ENCODE measurements at regions not wholly inside any gene's neighbourhood (a gene's known extent, or its start where the extent isn't known, plus 50 kb on each side); places are given as distances from the start of the nearest gene placed in this dataset.

DNA sequence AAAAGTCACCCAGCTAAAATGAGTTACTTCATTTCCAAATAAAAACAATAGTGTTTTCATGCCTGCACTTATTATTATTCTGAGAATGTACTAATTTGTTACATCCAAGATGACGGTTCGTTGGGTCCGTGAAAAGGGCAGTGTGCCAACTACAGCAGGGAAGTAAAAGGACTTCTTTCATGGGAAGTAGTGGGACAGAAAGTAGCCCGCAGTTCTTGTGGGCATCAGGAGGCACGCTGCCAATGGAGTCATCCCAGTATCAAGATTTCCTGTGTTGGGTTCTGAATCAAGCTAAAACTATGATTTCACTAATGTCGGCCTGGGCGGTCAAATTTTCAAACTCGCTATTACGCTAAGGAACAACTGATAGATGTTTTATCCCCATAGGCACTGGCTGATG lies 254.5 kb upstream of the SOX2 start:
- DNase-seq = no peak
- Histone ChIP-seq H3K4me3 (ENCODE audit: low read depth, low read length) (peak overlapping the region; percentile 24), H3K36me3 (replicated peaks) (no peaks in the 10 kb centered on the region), H3K27me3 (replicated peaks) (no peaks in the 10 kb centered on the region), H3K27ac (no peak overlapping the region)
- in situ Hi-C loops (cut with HindIII; ENCODE audit: low pct_ligation_motif_present, low sequenced_read_pairs) = no loop called here
- TF ChIP-seq, protein P1, sequence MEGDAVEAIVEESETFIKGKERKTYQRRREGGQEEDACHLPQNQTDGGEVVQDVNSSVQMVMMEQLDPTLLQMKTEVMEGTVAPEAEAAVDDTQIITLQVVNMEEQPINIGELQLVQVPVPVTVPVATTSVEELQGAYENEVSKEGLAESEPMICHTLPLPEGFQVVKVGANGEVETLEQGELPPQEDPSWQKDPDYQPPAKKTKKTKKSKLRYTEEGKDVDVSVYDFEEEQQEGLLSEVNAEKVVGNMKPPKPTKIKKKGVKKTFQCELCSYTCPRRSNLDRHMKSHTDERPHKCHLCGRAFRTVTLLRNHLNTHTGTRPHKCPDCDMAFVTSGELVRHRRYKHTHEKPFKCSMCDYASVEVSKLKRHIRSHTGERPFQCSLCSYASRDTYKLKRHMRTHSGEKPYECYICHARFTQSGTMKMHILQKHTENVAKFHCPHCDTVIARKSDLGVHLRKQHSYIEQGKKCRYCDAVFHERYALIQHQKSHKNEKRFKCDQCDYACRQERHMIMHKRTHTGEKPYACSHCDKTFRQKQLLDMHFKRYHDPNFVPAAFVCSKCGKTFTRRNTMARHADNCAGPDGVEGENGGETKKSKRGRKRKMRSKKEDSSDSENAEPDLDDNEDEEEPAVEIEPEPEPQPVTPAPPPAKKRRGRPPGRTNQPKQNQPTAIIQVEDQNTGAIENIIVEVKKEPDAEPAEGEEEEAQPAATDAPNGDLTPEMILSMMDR (IDR thresholded peaks at IDR 0.05; ENCODE audit: low read depth, low read length, missing control alignments) = no peak

DNA sequence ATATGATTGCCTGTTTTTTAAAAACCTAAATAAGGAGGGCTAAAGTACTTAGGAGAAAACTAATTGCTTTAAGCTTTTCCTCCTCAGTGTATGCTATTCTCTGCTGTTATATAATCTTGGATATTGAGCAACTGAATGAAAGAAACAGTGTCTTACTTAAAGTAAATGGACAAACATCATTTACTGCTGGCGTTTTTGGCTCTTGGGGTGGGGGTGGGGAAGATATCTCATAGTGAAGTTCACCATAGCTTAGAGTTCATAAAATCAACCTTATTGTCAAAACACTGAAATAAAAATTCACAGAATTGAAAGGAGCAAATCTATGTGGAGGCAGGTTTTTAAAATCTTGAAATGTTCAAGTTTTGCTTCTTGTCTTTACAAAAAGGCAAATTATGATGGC lies 256.4 kb upstream of the SOX2 start:
- H3K27ac ChIP-seq = no peak overlapping the region
- no peaks in the 10 kb centered on the region for H3K36me3 ChIP-seq (replicated peaks)
- in situ Hi-C loops (cut with HindIII; ENCODE audit: low pct_ligation_motif_present, low sequenced_read_pairs) = no loop called here
- no peak overlapping the region for H3K4me3 ChIP-seq (ENCODE audit: low read depth, low read length)
- H3K27me3 ChIP-seq (replicated peaks) = no peaks in the 10 kb centered on the region
- TF ChIP-seq, protein P1 (IDR thresholded peaks at IDR 0.05; ENCODE audit: low read depth, low read length, missing control alignments) = no peak
- no peak for DNase-seq

DNA sequence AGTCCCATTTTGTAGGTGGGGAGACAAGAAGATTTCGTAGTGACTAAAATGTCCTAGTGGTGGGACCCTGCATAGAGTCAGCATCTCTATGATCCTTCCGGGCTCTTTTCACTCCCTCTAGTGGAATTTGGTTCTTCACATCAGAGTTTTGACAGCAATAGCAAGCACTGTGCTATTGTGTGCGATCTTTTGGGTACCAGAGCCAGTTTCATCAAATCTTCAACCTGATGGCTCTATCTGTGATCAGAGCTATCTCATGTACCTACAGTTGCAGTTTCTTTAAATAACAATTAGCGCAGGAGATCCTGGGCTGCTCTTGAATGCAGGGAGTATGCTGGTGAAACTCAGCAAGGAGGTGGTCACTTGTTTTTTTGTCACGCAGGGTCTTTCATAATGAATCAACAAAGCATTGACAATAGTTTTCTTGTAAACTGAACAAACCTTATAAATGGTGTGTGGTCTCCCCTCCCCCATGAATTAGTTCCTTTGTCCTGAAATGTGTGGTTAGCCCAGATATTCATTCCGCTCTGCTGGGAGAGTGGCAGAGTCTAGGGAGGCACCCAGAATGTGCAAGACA lies 257.2 kb upstream of the SOX2 start:
- in situ Hi-C loops (cut with HindIII; ENCODE audit: low pct_ligation_motif_present, low sequenced_read_pairs) = no loop called here
- Histone ChIP-seq H3K27me3 (replicated peaks) (no peaks in the 10 kb centered on the region), H3K4me3 (ENCODE audit: low read depth, low read length) (no peak overlapping the region), H3K36me3 (replicated peaks) (no peaks in the 10 kb centered on the region), H3K27ac (no peak overlapping the region)
- DNase-seq = no peak
- TF ChIP-seq, protein P1 (IDR thresholded peaks at IDR 0.05; ENCODE audit: low read depth, low read length, missing control alignments) = peak; percentile 43

DNA sequence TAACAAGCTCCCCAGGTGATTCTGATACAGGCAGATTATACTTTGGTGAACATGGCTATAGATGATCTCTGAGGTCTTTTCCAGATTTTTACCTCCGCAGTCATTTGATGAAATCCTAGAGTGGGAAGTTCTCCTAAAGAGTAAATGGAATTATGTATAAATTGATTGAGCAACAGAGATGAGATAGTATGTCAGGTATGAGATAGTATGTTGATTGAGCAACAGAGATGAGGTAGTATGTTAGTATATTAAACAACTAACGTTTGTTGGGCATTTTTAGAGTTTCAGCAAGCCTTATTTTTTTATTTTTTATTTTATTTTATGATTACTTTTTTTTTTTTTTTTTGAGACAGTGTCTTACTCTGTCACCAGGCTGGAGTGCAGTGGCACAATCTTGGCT lies 265.0 kb upstream of the SOX2 start:
- no peaks in the 10 kb centered on the region for H3K36me3 ChIP-seq (replicated peaks)
- TF ChIP-seq, protein P1 (IDR thresholded peaks at IDR 0.05; ENCODE audit: low read depth, low read length, missing control alignments) = no peak
- in situ Hi-C loops (cut with HindIII; ENCODE audit: low pct_ligation_motif_present, low sequenced_read_pairs) = no loop called here
- H3K27me3 ChIP-seq (replicated peaks) = no peaks in the 10 kb centered on the region
- no peak overlapping the region for H3K4me3 ChIP-seq (ENCODE audit: low read depth, low read length)
- H3K27ac ChIP-seq = no peak overlapping the region
- no peak for DNase-seq

DNA sequence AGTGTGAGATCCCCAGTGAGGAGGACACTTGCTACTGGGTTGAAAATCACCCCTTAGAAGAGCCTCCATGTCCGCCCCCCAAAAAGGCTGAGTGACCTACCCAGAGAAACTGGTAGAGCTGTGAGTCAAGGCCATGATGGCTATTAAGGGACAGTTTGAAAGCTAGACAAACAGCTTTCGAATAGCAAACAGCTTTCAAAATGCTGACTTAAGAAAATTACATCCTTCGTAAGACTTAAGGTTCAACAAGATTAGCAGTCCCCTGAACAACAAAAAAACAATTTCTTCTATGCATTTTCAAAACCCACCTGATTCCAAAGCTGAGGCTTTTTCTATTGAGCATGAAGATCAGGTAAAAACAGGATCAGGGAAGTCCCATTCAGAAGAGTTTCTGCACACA lies 269.7 kb upstream of the SOX2 start:
- no peaks in the 10 kb centered on the region for H3K36me3 ChIP-seq (replicated peaks)
- no peak overlapping the region for H3K4me3 ChIP-seq (ENCODE audit: low read depth, low read length)
- H3K27me3 ChIP-seq (replicated peaks) = no peaks in the 10 kb centered on the region
- in situ Hi-C loops (cut with HindIII; ENCODE audit: low pct_ligation_motif_present, low sequenced_read_pairs) = no loop called here
- H3K27ac ChIP-seq = no peak overlapping the region
- TF ChIP-seq, protein P1 (IDR thresholded peaks at IDR 0.05; ENCODE audit: low read depth, low read length, missing control alignments) = no peak
- no peak for DNase-seq

DNA sequence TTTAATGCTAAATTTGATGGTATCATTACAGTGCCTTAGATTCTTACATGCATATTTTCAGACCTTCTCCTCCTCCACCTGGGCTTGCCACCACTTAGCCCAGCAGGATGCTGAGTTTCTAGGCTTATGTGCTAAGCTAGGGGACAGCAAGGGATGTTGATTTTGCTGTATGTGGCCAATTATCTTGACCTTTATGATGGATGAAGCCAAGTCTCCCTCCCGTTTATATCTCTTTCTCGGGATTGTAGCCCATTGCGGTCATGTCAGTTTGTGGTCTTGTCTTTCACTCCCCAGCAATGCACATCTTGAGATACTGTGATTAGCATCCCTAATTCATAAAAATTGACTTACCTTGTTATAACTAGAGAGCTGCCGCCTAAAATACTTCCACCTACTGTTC lies 278.7 kb upstream of the SOX2 start:
- DNase-seq = no peak
- Histone ChIP-seq H3K36me3 (replicated peaks) (no peaks in the 10 kb centered on the region), H3K27ac (no peak overlapping the region), H3K27me3 (replicated peaks) (no peaks in the 10 kb centered on the region), H3K4me3 (ENCODE audit: low read depth, low read length) (no peak overlapping the region)
- TF ChIP-seq, protein P1 (IDR thresholded peaks at IDR 0.05; ENCODE audit: low read depth, low read length, missing control alignments) = no peak
- in situ Hi-C loops (cut with HindIII; ENCODE audit: low pct_ligation_motif_present, low sequenced_read_pairs) = no loop called here
